HG02623 (cell line): ENCODE measurements at regions not wholly inside any gene's neighbourhood (a gene's known extent, or its start where the extent isn't known, plus 50 kb on each side); places are given as distances from the start of the nearest gene placed in this dataset.

Source experiments
- ATAC-seq: cut with Tn5 transposase; IDR thresholded peaks from one replicate; pipeline ENCODE4 v1.9.1; 2021; ENCODE audit warnings: moderate library complexity; ENCODE audit not compliant: unreplicated experiment

DNA sequence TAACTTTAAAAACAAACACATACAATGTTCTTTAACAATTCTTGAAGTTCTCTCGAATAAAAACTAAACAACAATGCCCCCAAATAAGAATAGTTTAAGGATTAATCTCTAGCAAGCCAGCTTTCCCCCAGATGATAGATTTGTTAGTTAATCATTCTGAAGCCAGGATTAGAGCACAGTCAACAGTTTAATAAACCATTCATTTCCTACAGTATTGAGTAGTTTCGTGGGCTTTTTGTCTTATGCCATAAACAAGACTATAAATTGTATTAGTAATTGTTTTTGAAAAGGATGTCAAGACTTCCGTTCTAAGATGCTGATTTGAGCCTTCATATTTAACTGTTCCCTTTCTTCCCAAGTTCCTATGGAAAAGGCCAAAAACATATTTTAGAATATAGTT lies 136.6 kb downstream of the PIK3R1 start:
- ATAC-seq = no peak

GRCh38 chr5:68353605-68354004 lies 138.0 kb downstream of the PIK3R1 start:
- ATAC-seq = no peak

- ATAC-seq = no peak
Observed at GRCh38 chr5:68354315-68354714, 138.8 kb downstream of the PIK3R1 start.

- no peak for ATAC-seq
Observed at GRCh38 chr5:68356216-68356615, 140.7 kb downstream of the PIK3R1 start.

DNA sequence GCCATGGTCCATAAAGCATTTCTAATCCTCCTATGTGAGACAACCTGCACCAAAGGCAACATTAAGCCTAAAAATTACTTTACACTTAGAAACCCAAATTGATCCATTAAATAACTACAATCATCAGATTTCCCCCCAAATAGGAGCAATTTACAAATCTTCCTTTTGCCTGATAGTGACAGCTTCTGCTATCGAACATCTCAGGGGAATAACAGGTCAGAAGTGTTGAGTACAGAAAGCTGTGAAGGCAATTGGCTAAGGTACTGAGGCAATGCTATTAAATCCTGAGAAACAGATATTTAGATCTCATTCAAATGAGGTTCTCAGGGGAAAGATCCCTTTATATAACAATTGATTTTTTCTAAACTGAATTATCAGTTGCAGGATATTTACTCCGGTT lies 141.1 kb downstream of the PIK3R1 start:
- ATAC-seq = no peak

DNA sequence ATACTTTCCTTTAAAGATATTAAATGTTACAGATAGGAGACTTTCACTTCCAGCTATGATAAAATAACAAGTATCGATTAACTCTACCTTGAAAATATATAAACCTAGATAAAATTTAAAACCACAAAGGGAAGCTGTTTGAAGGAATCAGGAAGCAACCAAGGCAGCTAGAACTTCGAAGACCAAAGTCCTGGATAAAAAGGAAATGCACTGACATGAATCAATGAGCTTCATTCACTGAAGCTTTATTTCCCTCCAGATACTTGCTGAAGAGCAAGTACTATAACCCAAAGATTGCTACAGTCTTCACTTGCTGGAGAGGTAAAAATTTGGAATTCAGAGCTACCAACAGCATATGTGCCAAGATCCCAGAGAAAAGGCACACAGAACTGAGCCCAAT lies 144.1 kb downstream of the PIK3R1 start:
- ATAC-seq = no peak

DNA sequence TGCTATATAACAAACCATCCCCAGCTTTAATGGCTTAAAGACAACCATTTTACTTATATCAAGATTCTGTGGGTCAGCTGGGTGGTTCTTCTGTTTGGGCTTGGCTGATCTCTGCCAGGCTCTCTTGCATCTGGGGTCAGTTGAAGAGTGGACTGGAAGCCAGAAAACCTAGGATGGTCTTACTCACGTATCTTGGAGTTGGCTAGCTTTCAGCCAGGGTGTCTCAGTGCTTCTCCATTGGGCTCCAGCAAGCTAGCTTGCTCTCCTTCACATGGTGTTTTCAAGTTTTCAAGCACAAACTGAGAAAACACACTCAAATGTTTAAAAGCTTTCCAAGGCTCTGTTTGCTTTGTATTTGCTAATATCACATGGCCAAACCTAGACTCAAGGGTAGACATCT lies 146.8 kb downstream of the PIK3R1 start:
- no peak for ATAC-seq

- no peak for ATAC-seq
Observed at GRCh38 chr5:68365889-68366288, 150.3 kb downstream of the PIK3R1 start.

GRCh38 chr5:68367287-68367686 lies 151.7 kb downstream of the PIK3R1 start:
- ATAC-seq = no peak

DNA sequence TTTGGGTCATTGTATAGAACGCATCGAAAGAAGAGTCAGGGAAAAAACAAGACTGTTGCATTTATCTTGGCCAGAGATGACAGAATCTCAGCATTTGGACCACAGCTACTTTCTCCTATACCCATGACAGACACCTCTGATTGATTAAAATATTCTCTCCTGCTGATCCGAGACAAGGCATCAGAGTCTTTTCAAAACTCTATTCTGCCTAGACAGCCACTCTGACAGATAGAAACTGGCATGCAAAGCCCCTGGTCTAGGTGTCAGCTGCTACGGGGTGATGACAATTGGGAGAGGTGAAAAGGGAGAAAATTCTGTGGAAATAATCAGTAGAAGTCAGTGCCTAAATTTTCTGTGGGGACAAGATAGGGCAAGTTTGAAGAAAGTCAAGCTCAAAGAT lies 152.2 kb downstream of the PIK3R1 start:
- ATAC-seq = no peak

DNA sequence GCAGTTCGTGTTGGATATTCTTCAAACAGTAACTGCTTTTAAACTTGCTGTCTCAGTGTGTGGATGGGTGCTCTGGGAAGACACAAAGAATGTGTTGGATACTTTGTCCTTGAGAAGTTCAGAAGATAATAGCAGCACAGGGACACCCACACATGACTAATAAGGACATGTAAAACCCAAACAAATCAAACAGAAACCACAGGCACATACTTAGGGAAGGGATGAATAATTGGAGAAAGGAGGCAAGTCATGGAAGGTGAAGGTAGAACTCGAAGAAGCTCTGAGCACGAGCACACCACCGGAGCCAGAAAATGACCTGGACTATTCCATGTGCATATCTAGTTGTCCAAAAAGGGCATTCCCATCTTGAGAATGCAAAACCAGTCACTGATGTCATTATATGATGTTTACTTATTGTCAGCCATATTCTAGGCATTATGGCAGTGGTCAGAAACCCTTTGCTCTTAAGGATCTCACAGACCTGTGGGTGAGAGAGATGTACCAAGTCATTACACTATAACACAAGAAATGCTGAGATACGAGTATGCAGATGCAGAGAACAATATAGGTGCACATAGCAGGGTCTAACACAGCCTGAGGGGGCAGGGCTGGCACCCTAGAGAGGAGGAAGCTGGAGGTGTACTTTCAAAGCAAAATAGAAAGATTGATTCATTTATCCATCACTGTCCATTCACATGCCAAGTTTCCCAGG lies 152.9 kb downstream of the PIK3R1 start:
- no peak for ATAC-seq

- no peak for ATAC-seq
Observed at GRCh38 chr5:68369023-68369359, 153.4 kb downstream of the PIK3R1 start.

DNA sequence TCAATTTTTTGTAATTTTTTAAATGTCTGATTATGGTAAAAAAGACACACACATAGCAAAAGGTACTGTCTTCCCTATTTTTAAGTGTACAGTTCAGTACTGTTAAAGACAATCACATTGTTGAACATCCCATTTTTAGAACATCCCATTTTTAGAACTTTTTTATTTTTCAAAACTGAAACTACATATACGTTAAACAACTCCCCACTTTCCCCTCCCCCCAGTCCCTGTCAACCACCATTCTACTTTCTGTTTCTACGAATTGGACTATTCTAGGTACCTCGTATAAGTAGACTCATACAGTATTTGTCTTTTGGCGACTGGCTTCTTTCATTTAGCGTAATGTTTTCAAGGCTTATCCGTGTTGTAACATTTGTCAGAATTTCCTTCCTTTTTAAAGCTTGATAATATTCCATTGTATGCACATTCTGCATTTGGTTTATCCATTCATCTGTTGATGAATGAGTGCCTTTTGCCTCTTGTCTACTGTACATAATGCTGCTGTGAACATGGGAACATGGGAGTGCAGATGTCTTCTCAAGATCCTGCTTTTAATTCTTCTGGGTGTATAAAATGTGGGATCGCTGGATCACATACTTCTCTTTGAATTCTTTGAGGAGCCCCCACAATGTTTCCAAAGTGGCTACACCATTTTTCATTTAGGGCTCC lies 154.0 kb downstream of the PIK3R1 start:
- ATAC-seq = peak; percentile 83

- no peak for ATAC-seq
Observed at GRCh38 chr5:68370196-68370595, 154.6 kb downstream of the PIK3R1 start.

DNA sequence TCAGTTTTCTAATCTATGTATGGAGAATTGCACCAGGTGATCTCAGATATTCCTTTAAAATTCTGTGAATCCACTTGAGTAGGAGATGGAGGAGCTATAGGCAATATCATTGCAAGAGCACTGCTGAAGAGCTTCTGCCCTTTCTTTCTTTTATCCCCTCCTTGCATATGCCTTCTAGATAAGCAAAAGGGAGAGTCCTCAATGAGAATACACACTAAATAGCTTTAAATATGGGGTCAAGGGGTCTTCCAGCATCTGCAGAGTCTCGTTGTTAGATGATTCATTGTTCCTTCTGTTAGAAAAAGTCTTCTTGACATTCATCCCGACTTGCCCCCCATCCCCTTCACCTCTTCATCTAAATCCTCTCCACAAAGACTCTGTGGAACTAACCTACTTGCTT lies 156.1 kb downstream of the PIK3R1 start:
- ATAC-seq = no peak

GRCh38 chr5:68372161-68372560 lies 156.6 kb downstream of the PIK3R1 start:
- ATAC-seq = no peak

DNA sequence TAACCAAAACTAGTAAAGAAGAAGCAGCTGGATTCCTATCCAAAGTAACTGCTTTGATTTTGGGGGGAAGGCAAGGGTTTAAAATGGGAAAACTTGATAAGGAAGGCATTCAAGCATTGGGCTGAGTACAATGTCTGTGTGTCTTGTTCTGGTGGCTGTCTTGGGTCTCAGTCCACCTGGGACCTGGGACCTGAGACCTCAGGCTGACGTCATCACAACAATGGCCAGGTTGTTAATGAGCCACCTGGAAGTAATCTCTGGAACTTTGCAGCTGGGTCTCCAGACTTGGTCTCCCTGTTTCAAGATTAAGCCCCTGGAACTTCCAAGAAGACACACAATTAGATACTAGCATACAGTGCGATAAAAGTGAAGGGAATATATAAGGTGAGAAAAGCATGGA lies 157.5 kb downstream of the PIK3R1 start:
- ATAC-seq = no peak

DNA sequence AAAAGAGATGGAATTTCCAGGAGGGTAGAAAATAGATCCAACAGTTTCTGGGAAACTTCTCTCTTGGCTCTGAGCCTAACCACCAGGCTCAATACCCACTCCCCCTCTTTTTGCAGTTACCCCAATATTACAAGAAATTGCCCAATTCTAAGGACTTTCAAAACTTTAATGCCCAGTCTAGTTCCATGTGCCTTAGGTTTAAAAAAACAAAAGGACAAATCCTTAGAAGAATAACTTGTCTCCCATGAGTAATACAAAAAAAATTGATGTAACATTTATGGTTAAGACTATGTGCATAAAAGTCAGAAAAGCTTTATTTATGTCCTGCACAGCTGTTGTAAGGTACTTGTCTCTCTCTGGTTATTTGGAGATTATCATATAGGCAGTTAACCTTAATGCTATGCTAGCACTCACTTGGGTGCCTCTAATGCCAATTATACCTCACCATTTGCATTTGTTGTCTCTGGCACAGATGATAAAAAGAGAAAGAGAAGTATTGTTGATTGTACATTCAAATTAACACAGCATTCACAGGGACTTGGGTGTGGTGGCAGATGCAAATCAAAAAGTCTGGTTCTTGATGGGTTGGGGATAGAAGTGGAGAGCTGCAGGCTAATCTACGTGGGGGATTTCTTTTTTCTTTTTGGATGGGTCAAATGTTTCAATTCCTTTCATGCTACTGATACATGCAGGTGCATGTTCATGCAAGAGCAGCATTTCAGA lies 159.4 kb downstream of the PIK3R1 start:
- peak; percentile 40 for ATAC-seq

- ATAC-seq = no peak
Observed at GRCh38 chr5:68375540-68375939, 160.0 kb downstream of the PIK3R1 start.

DNA sequence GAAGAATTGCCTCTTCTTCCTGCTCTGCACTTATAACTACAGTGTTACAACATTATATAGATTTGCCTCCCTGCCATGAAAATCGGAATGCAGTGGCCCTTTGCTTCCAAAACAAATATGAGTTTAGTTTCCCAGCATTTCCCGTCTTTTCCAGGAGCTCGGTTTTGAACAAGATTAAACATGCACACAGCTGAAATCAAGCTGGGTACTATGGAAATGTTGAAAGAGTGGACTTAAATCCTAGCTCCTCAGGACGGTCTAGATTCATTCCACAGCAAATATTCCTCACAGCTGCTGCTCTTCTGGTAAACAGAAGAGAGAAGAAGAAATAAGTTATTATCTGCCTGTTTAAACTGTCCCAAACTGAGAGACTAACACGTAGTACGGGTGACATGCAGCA lies 161.4 kb downstream of the PIK3R1 start:
- ATAC-seq = no peak

GRCh38 chr5:68377733-68378132 lies 162.2 kb downstream of the PIK3R1 start:
- ATAC-seq = no peak

- peak; percentile 53 for ATAC-seq
Observed at GRCh38 chr5:68378204-68378820, 162.8 kb downstream of the PIK3R1 start.
